Upper lobe of right lung (tissue), 1 donor: ENCODE measurements at regions not wholly inside any gene's neighbourhood (a gene's known extent, or its start where the extent isn't known, plus 50 kb on each side); places are given as distances from the start of the nearest gene placed in this dataset.

Source experiments
- ATAC-seq: fragments of 200-7000 bp; cut with Tn5 transposase; one replicate; pipeline ENCODE4 v1.9.1; 2020; ENCODE audit warnings: mild to moderate bottlenecking, moderate library complexity
- DNase-seq: peaks from one replicate; pipeline ENCODE4 v3.0.0-alpha.2; 2020
- H3K27ac ChIP-seq: fragments of 200-600 bp; one replicate; pipeline ENCODE4 v1.8.0; 2022
- H3K27me3 ChIP-seq: fragments of 200-600 bp; one replicate; pipeline ENCODE4 v1.8.0; 2022; ENCODE audit warnings: mild to moderate bottlenecking
- H3K36me3 ChIP-seq: fragments of 200-600 bp; one replicate; pipeline ENCODE4 v1.8.0; 2022
- H3K4me1 ChIP-seq: fragments of 200-600 bp; one replicate; pipeline ENCODE4 v1.8.0; 2022
- H3K4me3 ChIP-seq: fragments of 200-600 bp; one replicate; pipeline ENCODE4 v1.8.0; 2022; ENCODE audit warnings: mild to moderate bottlenecking
- H3K9me3 ChIP-seq: fragments of 200-600 bp; one replicate; pipeline ENCODE4 v1.8.0; 2022
- CTCF ChIP-seq: fragments of 200-600 bp; IDR thresholded peaks from one replicate; pipeline ENCODE4 v1.8.0; 2022; ENCODE audit warnings: antibody characterized with exemption
- intact Hi-C: fragments of 100-400 bp; cut with DNase I; formaldehyde crosslinking; loops from one replicate; pipeline ENCODE4 v1.11.0; 2022
- donor health status: DM: no; HTN: yes; CAD: no; lungs with severe emphysema.

- H3K36me3 ChIP-seq, result no peaks in the 10 kb centered on the region
- H3K4me3 ChIP-seq, result no peak overlapping the region
- H3K27ac ChIP-seq, result no peak overlapping the region
- TF ChIP-seq CTCF, result no peak
- no peaks in the 10 kb centered on the region for H3K4me1 ChIP-seq
- DNase-seq (no peak), ATAC-seq (no peak)
- no peaks in the 10 kb centered on the region for H3K27me3 ChIP-seq
- intact Hi-C loops, result no loop called here
- H3K9me3 ChIP-seq, result no peaks in the 10 kb centered on the region
Observed at GRCh38 chr4:38548256-38548655, 115.7 kb upstream of the KLF3 start.

- Histone ChIP-seq H3K36me3 (no peaks in the 10 kb centered on the region), H3K4me1 (peaks cover 15% of the 10 kb centered on the region), H3K27me3 (no peaks in the 10 kb centered on the region), H3K9me3 (no peaks in the 10 kb centered on the region), H3K4me3 (no peak overlapping the region), H3K27ac (no peak overlapping the region)
- ATAC-seq (no peak), DNase-seq (no peak)
- intact Hi-C loops, result no loop called here
- no peak for TF ChIP-seq CTCF
Observed at GRCh38 chr4:38559374-38559773, 104.6 kb upstream of the KLF3 start.

- H3K4me1 ChIP-seq, result peaks cover 23% of the 10 kb centered on the region
- no peaks in the 10 kb centered on the region for H3K27me3 ChIP-seq
- no peak for TF ChIP-seq CTCF
- intact Hi-C loops, result no loop called here
- H3K9me3 ChIP-seq, result no peaks in the 10 kb centered on the region
- no peak overlapping the region for H3K27ac ChIP-seq
- no peak overlapping the region for H3K4me3 ChIP-seq
- no peaks in the 10 kb centered on the region for H3K36me3 ChIP-seq
- ATAC-seq (no peak), DNase-seq (no peak)
Observed at GRCh38 chr4:38560340-38560739, 103.7 kb upstream of the KLF3 start.

- no peak for TF ChIP-seq CTCF
- DNase-seq (no peak), ATAC-seq (no peak)
- intact Hi-C loops, result no loop called here
- no peak overlapping the region for H3K27ac ChIP-seq
- no peaks in the 10 kb centered on the region for H3K9me3 ChIP-seq
- H3K27me3 ChIP-seq, result no peaks in the 10 kb centered on the region
- H3K4me1 ChIP-seq, result peaks cover 25% of the 10 kb centered on the region
- no peak overlapping the region for H3K4me3 ChIP-seq
- H3K36me3 ChIP-seq, result no peaks in the 10 kb centered on the region
Observed at GRCh38 chr4:38560768-38561558, 103.0 kb upstream of the KLF3 start.

- H3K27ac ChIP-seq, result peak overlapping the region; percentile 59
- no peaks in the 10 kb centered on the region for H3K36me3 ChIP-seq
- no peaks in the 10 kb centered on the region for H3K27me3 ChIP-seq
- no peak for TF ChIP-seq CTCF
- ATAC-seq, result peak; percentile 78
- intact Hi-C loops, result no loop called here
- DNase-seq, result no peak
- H3K4me3 ChIP-seq, result no peak overlapping the region
- peaks cover 25% of the 10 kb centered on the region for H3K4me1 ChIP-seq
- no peaks in the 10 kb centered on the region for H3K9me3 ChIP-seq
Observed at GRCh38 chr4:38562751-38563198, 101.2 kb upstream of the KLF3 start.
